H1 (cell line): ENCODE measurements at regions not wholly inside any gene's neighbourhood (a gene's known extent, or its start where the extent isn't known, plus 50 kb on each side); places are given as distances from the start of the nearest gene placed in this dataset.
A peak's percentile ranks its signal among the peaks of the same experiment; 100 is the strongest.

Experiments
- CTCF ChIA-PET: fragments of 300-600 bp; sonication (Branson Sonifier 250); formaldehyde crosslinking; loops from one replicate; lab custom pipeline; 2021; ENCODE audit not compliant: partially characterized antibody; lab: Charles Lee
- POLR2A ChIA-PET: fragments of 300-600 bp; sonication (Branson Sonifier 250); formaldehyde crosslinking; loops from one replicate; lab custom pipeline; 2021; ENCODE audit warnings: inconsistent platforms; ENCODE audit not compliant: partially characterized antibody; lab: Charles Lee
- DNase-seq, 2 experiments: peaks; one replicate each; pipeline versions ENCODE4 v3.0.0 to v3.0.0-alpha.2; 2010 to 2022; ENCODE audit warnings: low spot score in 2 of 2, low read depth in 1 of 2, mixed read lengths in 1 of 2
- FAIRE-seq: peaks from 2 replicates; lab custom pipeline; 2011; peaks lifted over from hg19 to GRCh38; lab: Jason Lieb, UNC
- H2AFZ ChIP-seq: 2 replicates; pipeline ENCODE4 v1.8.1; 2012; ENCODE audit warnings: low read length, inconsistent platforms
- H2AK5ac ChIP-seq: 2 replicates; pipeline ENCODE4 v1.6.1; 2013; ENCODE audit warnings: low read depth, low read length
- H2BK120ac ChIP-seq: replicated peaks from 2 replicates; pipeline ENCODE3; 2013; ENCODE audit warnings: low read depth, low read length, inconsistent platforms
- H2BK12ac ChIP-seq: 2 replicates; pipeline ENCODE4 v1.6.1; 2013; ENCODE audit warnings: low read depth, low read length
- H2BK15ac ChIP-seq: 2 replicates; pipeline ENCODE4 v1.6.1; 2013; ENCODE audit warnings: low read length
- H2BK20ac ChIP-seq: 2 replicates; pipeline ENCODE4 v1.6.1; 2013; ENCODE audit warnings: low read length
- H2BK5ac ChIP-seq: 2 replicates; pipeline ENCODE4 v1.6.1; 2013; ENCODE audit warnings: low read depth, low read length
- H3K14ac ChIP-seq: 2 replicates; pipeline ENCODE4 v1.6.1; 2013; ENCODE audit warnings: inconsistent platforms; ENCODE audit not compliant: insufficient read length
- H3K18ac ChIP-seq: 2 replicates; pipeline ENCODE4 v1.6.1; 2013; ENCODE audit warnings: low read length; ENCODE audit errors: extremely low read depth
- H3K23ac ChIP-seq: 2 replicates; pipeline ENCODE4 v1.6.1; 2013; ENCODE audit warnings: inconsistent platforms; ENCODE audit not compliant: insufficient read length
- H3K23me2 ChIP-seq: 2 replicates; pipeline ENCODE4 v1.6.1; 2013; ENCODE audit warnings: low read depth, low read length
- H3K27ac ChIP-seq: 2 replicates; pipeline ENCODE4 v1.6.1; 2011; ENCODE audit warnings: low read depth, low read length, inconsistent platforms
- H3K27me3 ChIP-seq, 4 experiments: replicated peaks in 1 of 4; 1 replicate in 1 of 4; 2 replicates in 3 of 4; pipeline versions ENCODE4 v1.6.1 to v1.8.1; 2011 to 2013; ENCODE audit warnings: low read length in 3 of 4, mild to moderate bottlenecking in 3 of 4, inconsistent platforms in 2 of 4, mixed read lengths in 2 of 4, moderate library complexity in 1 of 4; ENCODE audit not compliant: control insufficient read depth in 3 of 4, insufficient read depth in 3 of 4; ENCODE audit errors: extremely low read depth in 1 of 4
- H3K36me3 ChIP-seq, 4 experiments: 2 replicates each; pipeline versions ENCODE4 v1.6.1 to v1.8.1; 2011 to 2013; ENCODE audit warnings: mild to moderate bottlenecking in 4 of 4, low read length in 3 of 4, moderate library complexity in 2 of 4, control low read depth in 1 of 4, inconsistent platforms in 1 of 4; ENCODE audit not compliant: insufficient read depth in 4 of 4, control insufficient read depth in 2 of 4
- H3K4ac ChIP-seq: replicated peaks from 2 replicates; pipeline ENCODE3; 2013; ENCODE audit warnings: low read length, low read depth, mixed read lengths, inconsistent platforms; ENCODE audit not compliant: insufficient read length
- H3K4me1 ChIP-seq, 4 experiments: replicated peaks in 1 of 4; 1 replicate in 1 of 4; 2 replicates in 3 of 4; pipeline versions ENCODE4 v1.6.1 to v1.8.1; 2011 to 2013; ENCODE audit warnings: low read length in 3 of 4, inconsistent platforms in 2 of 4, mixed read lengths in 1 of 4; ENCODE audit not compliant: insufficient read depth in 4 of 4, control insufficient read depth in 3 of 4
- H3K4me2 ChIP-seq, 2 experiments: 2 replicates each; pipeline versions ENCODE4 v1.6.1 to v1.8.1; 2011 to 2013; ENCODE audit warnings: low read depth in 2 of 2, low read length in 2 of 2, control low read depth in 1 of 2, inconsistent platforms in 1 of 2, mild to moderate bottlenecking in 1 of 2; ENCODE audit not compliant: insufficient read depth in 1 of 2
- H3K4me3 ChIP-seq, 4 experiments: fragments of 200-600, 300-600 bp in 1 of 4; sonication (generic), shearing (Covaris generic), sonication (Bioruptor Twin) in 1 of 4; 2 replicates each; pipeline versions ENCODE4 v1.5.1 to v1.8.1; 2011 to 2016; ENCODE audit warnings: low read length in 4 of 4, low read depth in 3 of 4, control low read depth in 2 of 4, inconsistent platforms in 2 of 4, mild to moderate bottlenecking in 2 of 4, mixed read lengths in 1 of 4, moderate library complexity in 1 of 4; ENCODE audit not compliant: insufficient read depth in 2 of 4; ENCODE audit errors: extremely low read depth in 1 of 4
- H3K56ac ChIP-seq: replicated peaks from 2 replicates; pipeline ENCODE3; 2013; ENCODE audit warnings: low read depth, mild to moderate bottlenecking, mixed read lengths, low read length, inconsistent platforms; ENCODE audit not compliant: insufficient read length
- H3K79me1 ChIP-seq: 2 replicates; pipeline ENCODE4 v1.6.1; 2013; ENCODE audit warnings: low read depth, low read length, control low read depth
- H3K79me2 ChIP-seq, 2 experiments: 2 replicates each; pipeline versions ENCODE4 v1.6.1 to v1.8.1; 2012 to 2013; ENCODE audit warnings: low read length in 2 of 2, mild to moderate bottlenecking in 2 of 2, inconsistent platforms in 1 of 2; ENCODE audit not compliant: insufficient read depth in 2 of 2, control insufficient read depth in 1 of 2
- H3K9ac ChIP-seq, 4 experiments: replicated peaks in 1 of 4; 1 replicate in 1 of 4; 2 replicates in 3 of 4; pipeline versions ENCODE4 v1.6.1 to v1.8.1; 2011 to 2013; ENCODE audit warnings: low read depth in 3 of 4, low read length in 3 of 4, control low read depth in 2 of 4, mild to moderate bottlenecking in 2 of 4, moderate library complexity in 2 of 4, inconsistent platforms in 1 of 4; ENCODE audit errors: extremely low read depth in 1 of 4
- H3K9me3 ChIP-seq, 2 experiments: 2 replicates each; pipeline versions ENCODE4 v1.6.1 to v1.8.1; 2012 to 2013; ENCODE audit warnings: mild to moderate bottlenecking in 2 of 2, moderate library complexity in 2 of 2, control low read depth in 1 of 2, inconsistent platforms in 1 of 2, low read depth in 1 of 2, low read length in 1 of 2, mixed read lengths in 1 of 2; ENCODE audit not compliant: insufficient read depth in 2 of 2
- H4K20me1 ChIP-seq, 2 experiments: replicated peaks in 1 of 2; 2 replicates each; pipeline versions ENCODE3 to v1.8.1; 2011 to 2013; ENCODE audit warnings: inconsistent platforms in 2 of 2, low read length in 2 of 2, mild to moderate bottlenecking in 1 of 2; ENCODE audit not compliant: insufficient read depth in 2 of 2, control insufficient read depth in 1 of 2
- H4K5ac ChIP-seq: 2 replicates; pipeline ENCODE4 v1.6.1; 2013; ENCODE audit warnings: low read length, low read depth, mixed read lengths, inconsistent platforms; ENCODE audit not compliant: insufficient read length
- H4K8ac ChIP-seq: 2 replicates; pipeline ENCODE4 v1.8.0; 2013; ENCODE audit warnings: mild to moderate bottlenecking, moderate library complexity, low read length, inconsistent platforms; ENCODE audit not compliant: insufficient read depth; ENCODE audit errors: extremely low read depth
- H4K91ac ChIP-seq: replicated peaks from 2 replicates; pipeline ENCODE3; 2013; ENCODE audit warnings: low read length, mixed read lengths, inconsistent platforms; ENCODE audit not compliant: insufficient read length
- BACH1 ChIP-seq: IDR thresholded peaks from 2 replicates; pipeline ENCODE4 v1.6.1; 2012; ENCODE audit warnings: low read length, improper control_type of control experiment
- BCL11A ChIP-seq, 2 experiments: IDR thresholded peaks; one replicate each; pipeline ENCODE4 v1.6.1; 2011; ENCODE audit warnings: low read depth in 2 of 2, low read length in 2 of 2, mild to moderate bottlenecking in 2 of 2
- CHD1 ChIP-seq: IDR thresholded peaks from 2 replicates; pipeline ENCODE4 v1.6.1; 2012; ENCODE audit warnings: low read depth, low read length, improper control_type of control experiment
- FOSL1 ChIP-seq: IDR thresholded peaks from 2 replicates; pipeline ENCODE4 v1.6.1; 2011; ENCODE audit warnings: mild to moderate bottlenecking, low read depth, low read length, moderate library complexity; ENCODE audit not compliant: insufficient read depth
- GTF2F1 ChIP-seq: IDR thresholded peaks from 2 replicates; pipeline ENCODE4 v1.6.1; 2012; ENCODE audit warnings: low read depth, low read length, improper control_type of control experiment, borderline replicate concordance
- JUN ChIP-seq: IDR thresholded peaks from 2 replicates; pipeline ENCODE4 v1.6.1; 2011; ENCODE audit warnings: low read depth, mild to moderate bottlenecking, improper control_type of control experiment, low read length
- JUND ChIP-seq: IDR thresholded peaks from 2 replicates; pipeline ENCODE4 v1.6.1; 2011; ENCODE audit warnings: mild to moderate bottlenecking, improper control_type of control experiment, low read length
- KDM1A ChIP-seq: fragments of 200-600, 300-600 bp; sonication (generic); IDR thresholded peaks from 2 replicates; pipeline ENCODE4 v1.7.1; 2016; ENCODE audit warnings: mild to moderate bottlenecking, low read length, borderline replicate concordance
- NRF1 ChIP-seq: IDR thresholded peaks from 2 replicates; pipeline ENCODE4 v1.6.1; 2011; ENCODE audit warnings: mild to moderate bottlenecking, low read depth, low read length, improper control_type of control experiment
- RNF2 ChIP-seq: fragments of 200-900, 300-1000 bp; sonication (generic); IDR thresholded peaks from 2 replicates; pipeline ENCODE4 v1.7.1; 2016; ENCODE audit warnings: borderline replicate concordance, low read depth, mild to moderate bottlenecking, antibody characterized with exemption, low read length; ENCODE audit not compliant: poor library complexity, severe bottlenecking; ENCODE audit errors: missing control alignments
- SIN3A ChIP-seq, 2 experiments: IDR thresholded peaks in 1 of 2; conservative IDR thresholded peaks in 1 of 2; 2 replicates each; pipeline ENCODE4 v1.6.1; 2011 to 2012; ENCODE audit warnings: low read length in 2 of 2, improper control_type of control experiment in 1 of 2, low read depth in 1 of 2, mild to moderate bottlenecking in 1 of 2
- SIX5 ChIP-seq: IDR thresholded peaks from 2 replicates; pipeline ENCODE4 v1.6.1; 2011; ENCODE audit warnings: mild to moderate bottlenecking, low read depth, low read length
- YY1 ChIP-seq: IDR thresholded peaks from 2 replicates; pipeline ENCODE4 v1.6.1; 2011; ENCODE audit warnings: low read depth, mild to moderate bottlenecking, low read length
- WGBS, 2 experiments: shearing (Covaris generic) in 1 of 2; methylation state at CpG; one replicate each; pipeline versions ENCODE4 v1.1.6 to v1.1.7; 2013 to 2015; ENCODE audit warnings: low lambda C conversion rate in 2 of 2, mixed read lengths in 2 of 2, inconsistent platforms in 1 of 2, low coverage in 1 of 2, missing lambda C conversion rate in 1 of 2; ENCODE audit not compliant: insufficient replicate concordance in 2 of 2, insufficient coverage in 1 of 2, insufficient read length in 1 of 2; ENCODE audit errors: extremely low coverage in 1 of 2, missing lambda C conversion rate in 1 of 2; 5-methylcytosine and 5-hydroxymethylcytosine counted together

GRCh38 chr11:33633251-33634003 lies 67.2 kb downstream of the C11orf91 start:
- no peak overlapping the region for H3K14ac ChIP-seq
- DNase-seq (peak in 1 of 2 experiments; percentile 17), FAIRE-seq (no peak)
- no peaks in the 10 kb centered on the region; a peak in 1 of 7 replicates for H3K27me3 ChIP-seq
- H3K9me3 ChIP-seq, result peaks cover 10 to 16% of the 10 kb centered on the region in 2 experiments
- H3K4me2 ChIP-seq, result no peak overlapping the region
- H3K23me2 ChIP-seq, result no peaks in the 10 kb centered on the region
- no peak overlapping the region for H2BK5ac ChIP-seq
- no peaks in the 10 kb centered on the region for H4K20me1 ChIP-seq
- no peak overlapping the region for H2BK15ac ChIP-seq
- H4K91ac ChIP-seq, result no peak overlapping the region
- CTCF ChIA-PET, result interaction anchor here (0.6 to 2.3 kb wide), 8 partner anchors 8 to 254 kb away, joined by 3 to 7 read pairs (median 4); no protein-coding TSS in a partner anchor
- no peak overlapping the region for H2BK120ac ChIP-seq
- no peak overlapping the region for H3K4ac ChIP-seq
- H3K56ac ChIP-seq, result no peak overlapping the region
- no peak overlapping the region for H3K9ac ChIP-seq
- H3K27ac ChIP-seq, result no peak overlapping the region
- H2BK20ac ChIP-seq, result no peak overlapping the region
- H3K36me3 ChIP-seq, result no peaks in the 10 kb centered on the region
- peaks cover 0 to 3% (median 1%) of the 10 kb centered on the region in 4 experiments; a peak in 3 of 7 replicates for H3K4me1 ChIP-seq
- H2AFZ ChIP-seq, result no peak overlapping the region
- H2AK5ac ChIP-seq, result no peak overlapping the region
- no peak overlapping the region for H4K8ac ChIP-seq
- H3K23ac ChIP-seq, result no peak overlapping the region
- 74% methylated on average over 15 of the region's 15 CpGs; no CpG with 5 or more reads in 1 of the 2 experiments for WGBS, 2 experiments
- no peaks in the 10 kb centered on the region for H3K79me1 ChIP-seq
- POLR2A ChIA-PET, result interaction anchor here (1.9 kb wide), 1 partner anchor 12 kb away, joined by 5 read pairs; no protein-coding TSS in a partner anchor
- no peak overlapping the region for H3K18ac ChIP-seq
- no peak overlapping the region for H2BK12ac ChIP-seq
- no peaks in the 10 kb centered on the region for H3K79me2 ChIP-seq
- no peak overlapping the region for H4K5ac ChIP-seq
- H3K4me3 ChIP-seq, result no peak overlapping the region
- peak; percentile 73 for TF ChIP-seq JUND
- TF ChIP-seq SIN3A (conservative IDR thresholded peaks at IDR 0.05 in 1 of 2, IDR thresholded peaks at IDR 0.05 in 1 of 2; ENCODE audit: low read depth in 1 of 2, low read length in 2 of 2), result no peak
- TF ChIP-seq CHD1, result no peak
- TF ChIP-seq FOSL1, result no peak
- TF ChIP-seq BACH1, result peak; percentile 63
- no peak for TF ChIP-seq GTF2F1
- TF ChIP-seq RNF2, result no peak
- no peak for TF ChIP-seq SIX5
- TF ChIP-seq KDM1A, result peak; percentile 27; the same call in 1 of the 2 replicates
- TF ChIP-seq JUN, result 0 out of 2 replicates have a peak, but pooled peaks have one; percentile 40
- no peak for TF ChIP-seq YY1
- TF ChIP-seq NRF1, result no peak
- TF ChIP-seq BCL11A (IDR thresholded peaks at IDR 0.05; ENCODE audit: low read depth in 2 of 2, low read length in 2 of 2), result no peak
